ENCODE measurements at regions not wholly inside any gene's neighbourhood (a gene's known extent, or its start where the extent isn't known, plus 50 kb on each side); places are given as distances from the start of the nearest gene placed in this dataset.

GRCh38 chr1:22386774-22387173, 64.9 kb upstream of the ZBTB40 start:
- TF ChIP-seq CTCF (IDR thresholded peaks at IDR 0.05; ENCODE audit: unreplicated experiment) = no peak
- Mint-ChIP-seq H3K4me3 (ENCODE audit: unreplicated experiment) (no peak overlapping the region), H3K27me3 (ENCODE audit: unreplicated experiment) (peaks cover 2% of the 10 kb centered on the region), H3K36me3 (ENCODE audit: low read depth, unreplicated experiment) (no peaks in the 10 kb centered on the region), H3K27ac (ENCODE audit: unreplicated experiment) (no peak overlapping the region), H3K4me1 (ENCODE audit: unreplicated experiment) (no peaks in the 10 kb centered on the region), H3K9me3 (ENCODE audit: unreplicated experiment) (no peaks in the 10 kb centered on the region)
- DNase-seq (ENCODE audit: low spot score) = no peak

GRCh38 chr1:22387919-22388580, 63.6 kb upstream of the ZBTB40 start:
- Mint-ChIP-seq H3K4me1 (ENCODE audit: unreplicated experiment) (no peaks in the 10 kb centered on the region), H3K27me3 (ENCODE audit: unreplicated experiment) (peaks cover 2% of the 10 kb centered on the region), H3K27ac (ENCODE audit: unreplicated experiment) (no peak overlapping the region), H3K36me3 (ENCODE audit: low read depth, unreplicated experiment) (no peaks in the 10 kb centered on the region), H3K9me3 (ENCODE audit: unreplicated experiment) (no peaks in the 10 kb centered on the region), H3K4me3 (ENCODE audit: unreplicated experiment) (no peak overlapping the region)
- no peak for DNase-seq (ENCODE audit: low spot score)
- TF ChIP-seq CTCF (IDR thresholded peaks at IDR 0.05; ENCODE audit: unreplicated experiment) = no peak

GRCh38 chr1:22388671-22389450, 62.8 kb upstream of the ZBTB40 start:
- Mint-ChIP-seq H3K4me3 (ENCODE audit: unreplicated experiment) (no peak overlapping the region), H3K36me3 (ENCODE audit: low read depth, unreplicated experiment) (no peaks in the 10 kb centered on the region), H3K9me3 (ENCODE audit: unreplicated experiment) (no peaks in the 10 kb centered on the region), H3K27me3 (ENCODE audit: unreplicated experiment) (peaks cover 2% of the 10 kb centered on the region), H3K27ac (ENCODE audit: unreplicated experiment) (no peak overlapping the region), H3K4me1 (ENCODE audit: unreplicated experiment) (no peaks in the 10 kb centered on the region)
- DNase-seq (ENCODE audit: low spot score) = no peak
- TF ChIP-seq CTCF (IDR thresholded peaks at IDR 0.05; ENCODE audit: unreplicated experiment) = no peak

GRCh38 chr1:22393587-22393986, 58.1 kb upstream of the ZBTB40 start:
- Mint-ChIP-seq H3K27me3 (ENCODE audit: unreplicated experiment) (no peaks in the 10 kb centered on the region), H3K4me3 (ENCODE audit: unreplicated experiment) (no peak overlapping the region), H3K9me3 (ENCODE audit: unreplicated experiment) (no peaks in the 10 kb centered on the region), H3K36me3 (ENCODE audit: low read depth, unreplicated experiment) (no peaks in the 10 kb centered on the region), H3K4me1 (ENCODE audit: unreplicated experiment) (no peaks in the 10 kb centered on the region), H3K27ac (ENCODE audit: unreplicated experiment) (no peak overlapping the region)
- TF ChIP-seq CTCF (IDR thresholded peaks at IDR 0.05; ENCODE audit: unreplicated experiment) = no peak
- no peak for DNase-seq (ENCODE audit: low spot score)

All from endothelial cell (in vitro differentiated cells).